ENCODE measurements at regions not wholly inside any gene's neighbourhood (a gene's known extent, or its start where the extent isn't known, plus 50 kb on each side); places are given as distances from the start of the nearest gene placed in this dataset.

DNA sequence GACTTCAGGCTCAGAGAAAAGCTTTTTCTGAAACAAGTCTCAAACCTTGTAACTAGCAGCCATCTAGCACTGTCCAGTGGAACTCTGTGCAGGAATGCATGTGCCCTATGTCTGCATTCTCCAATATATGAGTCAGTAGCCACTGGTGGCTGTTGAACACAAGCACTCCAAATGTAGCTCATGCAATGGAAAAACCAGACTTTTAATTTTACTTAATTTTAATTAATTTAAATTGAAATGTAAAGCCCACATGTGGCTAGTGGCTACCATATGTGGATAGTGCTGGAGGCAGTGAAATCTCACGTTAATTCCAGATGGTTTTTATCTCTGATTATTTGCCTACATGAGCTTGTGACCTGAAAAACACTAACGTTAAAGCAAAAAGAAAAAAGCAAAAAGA, 225.1 kb downstream of the GATA3 start:
- TF ChIP-seq, protein P1, sequence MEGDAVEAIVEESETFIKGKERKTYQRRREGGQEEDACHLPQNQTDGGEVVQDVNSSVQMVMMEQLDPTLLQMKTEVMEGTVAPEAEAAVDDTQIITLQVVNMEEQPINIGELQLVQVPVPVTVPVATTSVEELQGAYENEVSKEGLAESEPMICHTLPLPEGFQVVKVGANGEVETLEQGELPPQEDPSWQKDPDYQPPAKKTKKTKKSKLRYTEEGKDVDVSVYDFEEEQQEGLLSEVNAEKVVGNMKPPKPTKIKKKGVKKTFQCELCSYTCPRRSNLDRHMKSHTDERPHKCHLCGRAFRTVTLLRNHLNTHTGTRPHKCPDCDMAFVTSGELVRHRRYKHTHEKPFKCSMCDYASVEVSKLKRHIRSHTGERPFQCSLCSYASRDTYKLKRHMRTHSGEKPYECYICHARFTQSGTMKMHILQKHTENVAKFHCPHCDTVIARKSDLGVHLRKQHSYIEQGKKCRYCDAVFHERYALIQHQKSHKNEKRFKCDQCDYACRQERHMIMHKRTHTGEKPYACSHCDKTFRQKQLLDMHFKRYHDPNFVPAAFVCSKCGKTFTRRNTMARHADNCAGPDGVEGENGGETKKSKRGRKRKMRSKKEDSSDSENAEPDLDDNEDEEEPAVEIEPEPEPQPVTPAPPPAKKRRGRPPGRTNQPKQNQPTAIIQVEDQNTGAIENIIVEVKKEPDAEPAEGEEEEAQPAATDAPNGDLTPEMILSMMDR (IDR thresholded peaks at IDR 0.05; ENCODE audit: insufficient read depth, low read length, poor library complexity, severe bottlenecking), result no peak
- no peak for TF ChIP-seq EZH2phosphoT487 (conservative IDR thresholded peaks at IDR 0.05; ENCODE audit: low read length)
